DOHH2 (cell line): ENCODE measurements at regions not wholly inside any gene's neighbourhood (a gene's known extent, or its start where the extent isn't known, plus 50 kb on each side); places are given as distances from the start of the nearest gene placed in this dataset.

Experiments
- EZH2phosphoT487 ChIP-seq: fragments of 200-600 bp; sonication (generic); IDR thresholded peaks from 2 replicates; pipeline ENCODE4 v1.6.1; 2017; ENCODE audit warnings: borderline replicate concordance, mild to moderate bottlenecking, antibody characterized with exemption, low read length, moderate library complexity, mixed read lengths
- TF ChIP-seq, protein P1 (sequence below): fragments of 200-600 bp; sonication (generic); IDR thresholded peaks from one replicate; pipeline ENCODE4 v1.5.1; 2014; ENCODE audit warnings: antibody characterized with exemption, mild to moderate bottlenecking, low read depth, low read length; ENCODE audit not compliant: poor library complexity, severe bottlenecking

DNA sequence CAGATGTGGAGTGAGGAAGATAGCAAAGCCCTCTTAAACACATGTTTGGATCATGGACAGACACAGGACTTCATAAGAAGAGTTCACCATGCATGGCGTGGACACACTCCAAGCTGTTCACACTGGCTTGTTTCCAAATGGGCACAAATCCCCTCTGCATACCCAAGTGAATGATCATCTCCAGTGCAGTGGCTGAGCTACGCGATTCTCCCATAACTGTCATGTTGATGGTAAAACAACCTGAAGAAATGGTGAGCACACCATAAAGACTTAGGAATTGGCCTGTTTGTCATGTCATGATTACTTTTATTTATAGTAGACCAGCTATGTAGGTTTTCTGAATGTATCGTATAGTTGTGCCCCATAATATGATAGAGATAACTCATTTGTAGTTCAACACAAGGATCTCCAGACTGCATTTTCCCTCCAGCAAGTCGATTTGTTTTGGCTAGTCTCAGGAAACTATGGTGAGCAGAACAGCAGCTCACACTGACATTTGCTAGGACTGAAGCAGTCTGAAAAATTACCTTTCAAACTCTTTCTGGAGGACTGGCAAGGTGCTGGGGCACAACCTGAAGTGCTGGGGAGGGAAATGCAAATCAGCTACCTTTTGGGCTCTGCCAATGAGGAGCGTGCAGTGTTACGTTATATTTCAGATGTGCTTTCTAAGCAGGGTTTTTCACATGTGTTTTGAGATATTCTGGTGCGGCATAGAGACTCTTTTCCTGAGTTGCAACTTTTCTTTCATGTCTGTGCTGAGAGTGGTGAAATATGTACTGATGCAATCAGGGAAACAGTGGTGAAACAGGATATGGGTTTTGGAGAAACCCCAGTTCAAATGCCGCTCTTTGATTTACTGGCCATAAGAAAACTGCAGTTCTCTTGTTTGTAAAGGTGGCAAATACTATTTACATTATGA lies 629.6 kb upstream of the DPP6 start:
- TF ChIP-seq, protein P1, sequence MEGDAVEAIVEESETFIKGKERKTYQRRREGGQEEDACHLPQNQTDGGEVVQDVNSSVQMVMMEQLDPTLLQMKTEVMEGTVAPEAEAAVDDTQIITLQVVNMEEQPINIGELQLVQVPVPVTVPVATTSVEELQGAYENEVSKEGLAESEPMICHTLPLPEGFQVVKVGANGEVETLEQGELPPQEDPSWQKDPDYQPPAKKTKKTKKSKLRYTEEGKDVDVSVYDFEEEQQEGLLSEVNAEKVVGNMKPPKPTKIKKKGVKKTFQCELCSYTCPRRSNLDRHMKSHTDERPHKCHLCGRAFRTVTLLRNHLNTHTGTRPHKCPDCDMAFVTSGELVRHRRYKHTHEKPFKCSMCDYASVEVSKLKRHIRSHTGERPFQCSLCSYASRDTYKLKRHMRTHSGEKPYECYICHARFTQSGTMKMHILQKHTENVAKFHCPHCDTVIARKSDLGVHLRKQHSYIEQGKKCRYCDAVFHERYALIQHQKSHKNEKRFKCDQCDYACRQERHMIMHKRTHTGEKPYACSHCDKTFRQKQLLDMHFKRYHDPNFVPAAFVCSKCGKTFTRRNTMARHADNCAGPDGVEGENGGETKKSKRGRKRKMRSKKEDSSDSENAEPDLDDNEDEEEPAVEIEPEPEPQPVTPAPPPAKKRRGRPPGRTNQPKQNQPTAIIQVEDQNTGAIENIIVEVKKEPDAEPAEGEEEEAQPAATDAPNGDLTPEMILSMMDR, result no peak
- TF ChIP-seq EZH2phosphoT487, result no peak
